Motor neuron (in vitro differentiated cells): ENCODE measurements at regions not wholly inside any gene's neighbourhood (a gene's known extent, or its start where the extent isn't known, plus 50 kb on each side); places are given as distances from the start of the nearest gene placed in this dataset.
A peak's percentile ranks its signal among the peaks of the same experiment; 100 is the strongest.

Experiments used
- ATAC-seq, 8 experiments: fragments of 200-7000 bp; cut with Tn5 transposase; replicated peaks in 6 of 8; 2 replicates each; pipeline ENCODE4 v1.8.0; 2021; ENCODE audit warnings: mild to moderate bottlenecking in 8 of 8, moderate library complexity in 8 of 8
- H3K27ac ChIP-seq, 2 donors: fragments of 250-450 bp; sonication (Bioruptor Pico); 2 replicates each; pipeline ENCODE4 v1.9.0; 2021; ENCODE audit warnings: antibody characterized with exemption in 2 of 2, mild to moderate bottlenecking in 2 of 2, moderate library complexity in 1 of 2
- H3K4me1 ChIP-seq, 2 donors: fragments of 250-450 bp; sonication (Bioruptor Pico); replicated peaks in 1 of 2; 2 replicates each; pipeline ENCODE4 v1.6.1; 2021; ENCODE audit warnings: antibody characterized with exemption in 2 of 2, mild to moderate bottlenecking in 2 of 2, moderate library complexity in 1 of 2
- H3K4me3 ChIP-seq, 5 donors: fragments of 250-450 bp; sonication (Bioruptor Pico); 2 replicates each; pipeline ENCODE4 v1.9.0; 2021; ENCODE audit warnings: antibody characterized with exemption in 5 of 5, mild to moderate bottlenecking in 5 of 5, moderate library complexity in 4 of 5
- WGBS, 10 experiments: fragments of 450-650 bp; shearing (Covaris generic); methylation state at CpG; one replicate each; pipeline ENCODE4 v1.0.0; 2022; 5-methylcytosine and 5-hydroxymethylcytosine counted together
- in situ Hi-C, 9 experiments: fragments of 400-800 bp; cut with MboI; loops; one replicate each; pipeline ENCODE4 v1.15.0; 2021; ENCODE audit warnings: low sequenced_read_pairs in 9 of 9, low pct_unique_long_range_greater_than_20kb in 2 of 9; ENCODE audit not compliant: unreplicated experiment in 9 of 9

DNA sequence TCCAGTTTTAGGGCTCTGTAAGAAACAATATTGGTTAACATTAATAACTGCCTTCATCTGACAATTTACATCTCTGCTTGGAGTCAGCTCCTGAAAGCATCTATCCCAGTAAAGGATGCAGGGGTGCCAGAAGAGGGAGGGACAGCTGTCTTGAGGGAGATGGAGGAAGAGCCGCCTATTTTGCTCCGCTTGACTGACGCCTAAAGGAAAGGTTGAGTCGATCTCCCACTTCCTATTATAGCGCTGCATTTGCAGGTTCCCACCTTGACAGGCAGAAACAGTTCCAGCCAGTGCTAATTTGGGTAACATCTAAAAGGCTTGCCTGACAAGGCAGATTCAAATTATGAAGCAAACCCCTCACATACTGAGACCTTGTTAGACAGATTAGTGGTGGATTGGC is 374.6 kb downstream of the SPATA31D1 start:
- H3K27ac ChIP-seq: no peak overlapping the region
- in situ Hi-C loops: no loop called here
- ATAC-seq: peak in 5 of 8 experiments; percentile 27 to 85 (median 58)
- peaks cover 7 to 22% of the 10 kb centered on the region in 2 donors for H3K4me1 ChIP-seq
- WGBS, 10 experiments: 0 to 90% (median 70%) methylated on average over 2 to 5 of the region's 5 CpGs; no CpG with 5 or more reads in 5 of the 10 experiments
- no peak overlapping the region for H3K4me3 ChIP-seq

DNA sequence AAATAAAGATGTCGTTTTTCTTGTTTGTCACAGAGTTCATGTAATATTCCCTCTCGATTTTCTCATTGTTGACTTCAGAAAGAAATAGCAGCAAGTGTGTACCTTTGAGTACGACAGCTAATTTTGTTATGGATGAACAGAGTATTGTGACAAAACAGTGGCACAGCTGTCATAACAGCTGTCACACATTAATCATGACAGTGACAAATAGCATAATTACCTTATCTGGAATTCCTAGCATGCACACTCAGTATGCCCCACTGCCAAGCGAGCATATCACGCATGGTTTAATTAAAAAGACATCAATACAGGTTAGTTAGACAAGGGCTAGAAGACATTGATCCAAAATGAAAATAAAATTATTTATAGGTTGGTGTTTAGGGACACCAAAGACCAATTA is 375.1 kb downstream of the SPATA31D1 start:
- peak in 4 of 8 experiments; percentile 16 to 63 (median 48) for ATAC-seq
- in situ Hi-C loops: no loop called here

DNA sequence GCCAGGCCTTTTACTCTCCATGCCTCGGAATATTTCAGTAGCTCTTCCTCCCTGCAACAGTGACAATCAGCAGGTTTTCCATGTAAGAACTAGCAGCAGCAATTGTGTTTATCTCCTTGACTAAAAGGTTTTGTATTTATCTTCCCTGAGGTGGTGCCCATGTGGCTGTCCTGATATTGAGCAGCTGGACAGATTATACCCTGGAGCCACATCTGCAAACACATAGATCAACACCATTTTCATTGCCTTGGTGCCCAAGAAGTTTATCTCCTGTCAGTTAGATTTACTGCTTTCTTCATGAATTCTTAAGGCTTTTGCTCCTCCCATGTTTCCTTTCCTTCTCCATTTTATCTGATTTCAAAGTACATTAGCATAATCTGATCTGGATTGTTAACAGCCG is 378.4 kb downstream of the SPATA31D1 start:
- no peak for ATAC-seq
- in situ Hi-C loops: no loop called here
- H3K27ac ChIP-seq: no peak overlapping the region
- 50 to 100% (median 78%) methylated on average over 1 to 2 of the region's 2 CpGs; no CpG with 5 or more reads in 1 of the 10 experiments for WGBS, 10 experiments
- peaks cover 7 to 24% of the 10 kb centered on the region in 2 donors for H3K4me1 ChIP-seq
- no peak overlapping the region for H3K4me3 ChIP-seq

More for the DNA sequence above, 375.1 kb downstream of the SPATA31D1 start:
- 20 to 80% (median 63%) methylated on average over 2 to 5 of the region's 5 CpGs; no CpG with 5 or more reads in 1 of the 10 experiments for WGBS, 10 experiments
- H3K27ac ChIP-seq: no peak overlapping the region
- no peak overlapping the region for H3K4me3 ChIP-seq
- peaks cover 7 to 22% of the 10 kb centered on the region in 2 donors for H3K4me1 ChIP-seq

DNA sequence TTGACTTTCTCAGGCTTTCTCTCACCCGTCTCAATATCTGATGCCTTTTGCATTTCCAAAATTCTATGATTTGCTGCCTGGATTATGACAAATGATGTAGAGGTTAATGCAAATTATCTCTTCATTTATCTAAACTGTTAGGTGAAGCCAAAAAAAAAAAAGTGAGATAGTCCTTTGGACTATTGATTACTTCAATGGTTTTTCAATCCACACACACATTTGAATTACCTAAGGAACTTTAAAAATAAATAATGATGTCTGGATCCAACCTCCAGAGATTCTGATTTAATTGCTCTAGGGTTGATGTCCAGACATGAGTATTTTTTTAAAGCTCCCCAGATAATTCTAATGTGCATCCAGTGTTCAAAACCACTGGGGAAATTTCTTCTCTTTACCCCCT is 379.4 kb downstream of the SPATA31D1 start:
- in situ Hi-C loops: no loop called here
- ATAC-seq: no peak
- Histone ChIP-seq H3K27ac (no peak overlapping the region), H3K4me3 (no peak overlapping the region), H3K4me1 (peaks cover 7 to 21% of the 10 kb centered on the region in 2 donors)
- 36 to 100% (median 61%) methylated on average over 1 of the region's 1 CpG; no CpG with 5 or more reads in 4 of the 10 experiments for WGBS, 10 experiments

DNA sequence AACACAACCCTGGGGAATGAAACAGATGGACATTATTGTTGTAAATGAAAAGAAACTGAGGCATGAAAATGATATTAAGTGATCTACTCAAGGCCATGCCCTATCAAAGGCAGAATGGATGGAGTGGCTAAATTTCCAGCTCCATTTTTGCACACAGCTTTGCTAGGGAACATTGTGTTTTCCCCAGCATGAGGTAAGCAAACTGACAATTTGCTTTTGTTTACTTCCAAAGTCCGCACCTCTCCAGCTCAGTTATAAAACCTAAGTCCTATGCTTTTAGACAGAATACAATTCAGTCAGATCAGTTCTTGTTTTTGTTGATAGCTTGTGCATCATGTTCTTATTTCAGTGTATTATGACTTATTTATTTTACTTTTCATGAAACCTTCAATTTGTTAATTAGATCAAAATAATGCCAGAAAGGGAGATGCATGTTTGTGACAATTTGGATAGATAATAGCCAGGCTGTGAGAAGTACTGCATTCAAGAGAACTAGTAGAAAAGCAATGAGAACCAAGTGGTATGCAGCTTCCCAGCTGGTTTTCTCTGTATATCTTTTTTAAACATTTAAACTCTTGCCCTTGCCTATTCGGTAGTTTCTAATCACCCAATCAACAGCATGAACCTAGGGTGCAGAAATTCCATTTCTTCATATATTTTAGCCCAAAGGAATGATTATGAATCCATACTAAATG is 380.8 kb downstream of the SPATA31D1 start:
- Histone ChIP-seq H3K4me1 (peaks cover 3 to 6% of the 10 kb centered on the region in 2 donors), H3K4me3 (no peak overlapping the region), H3K27ac (no peak overlapping the region)
- WGBS, 10 experiments: 0 to 100% (median 75%) methylated on average over 1 to 2 of the region's 2 CpGs; no CpG with 5 or more reads in 1 of the 10 experiments
- in situ Hi-C loops: no loop called here
- ATAC-seq: no peak

DNA sequence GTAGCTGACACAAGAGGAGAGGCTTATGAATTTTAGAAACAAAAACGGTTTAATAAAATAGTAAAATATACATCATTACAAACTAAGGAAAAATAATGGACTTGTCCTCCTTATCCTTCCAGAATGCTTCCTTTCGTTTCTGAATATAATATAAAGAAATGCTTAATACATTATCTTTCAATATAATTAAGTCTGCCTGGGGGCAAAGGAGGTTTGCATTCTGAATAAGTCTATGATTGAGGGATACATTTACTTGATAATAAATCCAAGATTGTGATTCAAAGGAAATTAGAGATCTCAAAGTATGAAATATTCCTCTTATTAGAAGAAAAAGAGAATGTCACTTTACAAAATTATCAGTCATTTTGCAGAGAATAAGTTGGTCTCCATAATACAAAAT is 386.5 kb downstream of the SPATA31D1 start:
- Histone ChIP-seq H3K4me1 (peaks cover 0 to 2% of the 10 kb centered on the region in 2 donors), H3K27ac (no peak overlapping the region), H3K4me3 (no peak overlapping the region)
- no peak for ATAC-seq
- WGBS, 10 experiments: 15 to 91% (median 64%) methylated on average over 1 to 2 of the region's 2 CpGs
- in situ Hi-C loops: no loop called here

DNA sequence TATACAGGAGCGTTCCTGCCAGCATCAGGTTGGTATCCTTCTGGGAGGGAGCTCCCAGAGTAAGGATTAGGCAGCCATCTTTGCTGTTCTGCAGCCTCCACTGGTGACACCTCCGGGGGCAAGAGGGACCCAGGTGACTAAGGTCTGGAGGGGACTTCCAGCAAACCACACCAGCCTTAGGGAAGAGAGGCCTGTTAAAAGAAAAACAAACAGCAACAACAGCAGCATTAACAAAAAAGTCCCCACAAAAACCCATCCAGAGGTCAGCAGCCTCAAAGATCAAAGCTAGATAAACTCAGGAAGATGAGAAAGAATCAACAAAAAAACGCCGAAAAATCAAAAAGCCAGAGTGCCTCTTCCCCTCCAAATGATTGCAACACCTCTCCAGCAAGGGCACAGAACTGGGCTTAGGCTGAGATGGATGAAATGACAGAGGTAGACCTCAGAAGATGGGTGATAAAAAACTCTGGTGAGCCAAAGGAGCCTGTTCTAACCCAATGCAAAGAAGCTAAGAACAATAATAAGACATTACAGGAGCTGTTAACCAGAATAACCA is 388.2 kb downstream of the SPATA31D1 start:
- Histone ChIP-seq H3K4me3 (no peak overlapping the region), H3K4me1 (no peaks in the 10 kb centered on the region), H3K27ac (no peak overlapping the region)
- 30 to 100% (median 80%) methylated on average over 1 to 4 of the region's 4 CpGs; no CpG with 5 or more reads in 1 of the 10 experiments for WGBS, 10 experiments
- no peak for ATAC-seq
- in situ Hi-C loops: no loop called here

DNA sequence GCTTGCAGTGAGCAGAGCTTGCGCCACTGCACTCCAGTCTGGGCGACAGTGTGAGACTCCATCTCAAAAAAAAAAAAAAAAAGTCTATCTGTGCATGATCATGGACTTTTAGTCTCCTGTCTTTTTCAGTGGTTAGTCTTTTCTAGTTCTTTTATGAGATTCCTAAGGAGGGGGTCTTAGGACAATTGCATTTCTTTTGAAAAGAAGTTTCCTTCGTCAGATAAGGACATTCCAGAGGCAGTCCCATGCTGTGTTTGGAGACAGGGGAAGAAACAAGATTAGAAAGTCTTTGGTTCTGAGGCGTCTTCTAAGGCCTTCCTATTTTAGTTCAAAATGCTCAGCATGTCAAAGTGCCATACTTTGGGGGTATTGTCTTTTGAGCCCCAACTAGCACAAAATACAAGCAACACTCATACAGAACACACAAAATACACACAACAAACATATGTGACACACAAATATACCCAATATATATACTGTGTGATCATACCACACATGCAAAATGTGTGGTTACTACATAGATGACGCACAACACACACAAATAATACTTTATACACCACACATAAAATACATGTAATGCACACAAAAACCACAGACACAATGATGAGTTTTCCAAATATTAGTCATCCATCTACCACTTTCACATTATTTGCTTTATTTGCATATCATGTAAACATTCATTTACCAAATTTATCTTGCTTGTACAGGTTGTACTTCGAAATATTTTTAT is 394.5 kb downstream of the SPATA31D1 start:
- H3K27ac ChIP-seq: no peak overlapping the region
- H3K4me1 ChIP-seq: no peaks in the 10 kb centered on the region
- ATAC-seq: no peak
- in situ Hi-C loops: no loop called here
- 45 to 100% (median 79%) methylated on average over 1 to 6 of the region's 6 CpGs for WGBS, 10 experiments
- no peak overlapping the region for H3K4me3 ChIP-seq

DNA sequence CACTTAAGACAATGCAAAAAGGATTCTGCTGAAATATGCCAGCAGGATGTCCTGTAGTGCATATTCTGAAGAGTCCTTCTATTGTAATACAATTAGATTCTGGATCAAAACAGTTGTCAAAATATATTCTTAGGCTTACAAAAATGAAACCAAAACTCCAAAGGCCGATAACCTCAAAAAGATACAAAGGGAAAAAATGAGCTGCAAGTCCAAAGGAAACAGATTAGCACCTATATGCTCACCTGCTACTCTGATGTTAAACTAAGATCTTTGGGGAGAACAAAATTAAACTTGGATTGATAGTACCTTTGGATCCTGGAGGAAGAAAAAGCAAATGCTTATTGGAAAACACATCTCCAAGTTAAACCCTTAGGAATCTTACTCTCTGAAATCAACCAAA is 397.1 kb downstream of the SPATA31D1 start:
- in situ Hi-C loops: no loop called here
- no peak for ATAC-seq
- H3K4me1 ChIP-seq: no peaks in the 10 kb centered on the region
- no peak overlapping the region for H3K4me3 ChIP-seq
- WGBS, 10 experiments: 0 to 100% (median 87%) methylated on average over 1 of the region's 1 CpG; no CpG with 5 or more reads in 1 of the 10 experiments
- H3K27ac ChIP-seq: no peak overlapping the region

DNA sequence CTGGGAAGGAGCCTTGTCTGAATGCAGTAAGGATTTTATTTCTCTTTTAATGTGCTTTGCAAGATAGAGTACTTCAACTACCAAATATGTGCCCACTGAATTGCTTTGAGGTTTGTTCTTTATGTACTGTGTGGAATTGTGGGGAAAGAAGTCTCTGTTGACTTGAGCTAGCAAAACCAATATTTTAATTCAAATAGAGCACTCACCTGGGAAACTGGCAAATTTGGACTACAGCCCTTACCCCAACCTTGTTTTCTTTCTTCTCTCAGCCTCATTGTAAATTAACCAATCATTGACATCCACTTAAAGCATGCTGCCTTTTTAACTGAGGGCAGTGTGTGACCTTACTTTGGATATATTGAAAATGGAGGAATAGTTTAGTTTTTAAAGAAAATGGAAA is 409.0 kb downstream of the SPATA31D1 start:
- Histone ChIP-seq H3K4me1 (no peaks in the 10 kb centered on the region), H3K4me3 (no peak overlapping the region), H3K27ac (no peak overlapping the region)
- in situ Hi-C loops: no loop called here
- no peak for ATAC-seq

DNA sequence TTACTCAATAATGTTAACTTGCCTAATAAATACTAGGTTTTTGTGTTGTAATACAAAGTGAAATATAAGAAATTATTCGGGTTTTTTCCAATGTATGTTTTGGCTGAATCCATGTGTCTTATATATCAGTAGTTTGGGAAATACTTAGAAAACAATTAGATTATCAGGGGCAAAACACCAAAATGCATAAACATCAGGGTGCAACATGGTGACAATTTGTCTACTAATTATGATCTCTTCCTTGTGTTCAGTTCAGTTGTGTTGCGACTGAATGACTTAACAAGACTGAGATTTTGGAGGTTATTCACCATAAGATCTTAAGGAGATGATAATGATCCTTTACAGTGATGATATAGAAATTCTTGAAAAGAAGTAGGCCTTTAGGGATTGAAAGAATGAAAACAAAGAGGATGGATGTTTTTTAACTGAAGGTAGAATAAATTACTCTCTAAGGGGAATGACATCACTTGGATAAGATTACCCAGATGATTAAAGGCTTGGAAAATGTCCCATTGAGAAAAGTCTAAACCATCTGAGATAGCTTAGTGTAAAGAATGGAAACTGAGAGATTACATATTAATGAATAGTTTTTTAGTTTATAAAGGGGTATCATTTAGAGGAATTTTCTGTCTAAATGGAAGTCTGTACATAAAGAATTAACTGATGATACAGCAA is 415.8 kb downstream of the SPATA31D1 start:
- Histone ChIP-seq H3K27ac (no peak overlapping the region), H3K4me1 (no peaks in the 10 kb centered on the region), H3K4me3 (no peak overlapping the region)
- in situ Hi-C loops: no loop called here
- no peak for ATAC-seq
- WGBS, 10 experiments: 15 to 100% (median 87%) methylated on average over 1 to 2 of the region's 2 CpGs; no CpG with 5 or more reads in 2 of the 10 experiments

DNA sequence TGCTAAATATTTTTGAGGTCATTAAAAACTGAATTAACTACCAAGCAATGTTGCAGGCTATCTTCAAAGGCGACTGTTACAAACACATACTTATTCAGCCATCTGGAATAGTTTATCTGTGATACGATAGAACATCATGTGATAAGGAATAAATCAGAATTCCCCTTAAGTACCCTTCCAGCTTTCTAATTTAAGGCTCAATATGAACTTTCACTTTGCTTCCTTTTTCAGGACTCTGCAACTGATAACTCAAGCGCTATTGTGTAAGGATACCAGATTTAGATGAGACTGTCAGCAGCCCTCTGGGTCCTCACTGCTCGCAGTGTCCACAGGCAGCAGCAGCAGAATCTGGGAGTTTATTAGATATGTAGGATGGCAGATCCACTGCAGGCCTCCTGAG is 416.3 kb downstream of the SPATA31D1 start:
- 26 to 100% (median 84%) methylated on average over 1 to 4 of the region's 4 CpGs; no CpG with 5 or more reads in 1 of the 10 experiments for WGBS, 10 experiments
- ATAC-seq: peak in 3 of 8 experiments; percentile 35 to 48 (median 47)
- in situ Hi-C loops: no loop called here
- Histone ChIP-seq H3K4me3 (no peak overlapping the region), H3K27ac (no peak overlapping the region), H3K4me1 (no peaks in the 10 kb centered on the region)
